SJSA1 (cell line): ENCODE measurements at regions not wholly inside any gene's neighbourhood (a gene's known extent, or its start where the extent isn't known, plus 50 kb on each side); places are given as distances from the start of the nearest gene placed in this dataset.
A peak's percentile ranks its signal among the peaks of the same experiment; 100 is the strongest.

Experiments
- DNase-seq, 2 experiments: peaks; one replicate each; pipeline ENCODE4 v3.0.0-alpha.2; 2015 to 2020; ENCODE audit warnings: low spot score in 2 of 2, low read depth in 1 of 2
- H3K27ac ChIP-seq: fragments of 250-450 bp; sonication (Bioruptor Pico); 2 replicates; pipeline ENCODE4 v1.5.1; 2020; ENCODE audit warnings: mild to moderate bottlenecking, moderate library complexity
- H3K27me3 ChIP-seq: fragments of 250-450 bp; sonication (Bioruptor Pico); replicated peaks from 2 replicates; pipeline ENCODE4 v1.5.1; 2020; ENCODE audit warnings: mild to moderate bottlenecking, moderate library complexity
- H3K36me3 ChIP-seq: fragments of 250-450 bp; sonication (Bioruptor Pico); 2 replicates; pipeline ENCODE4 v1.5.1; 2020; ENCODE audit warnings: mild to moderate bottlenecking
- H3K4me1 ChIP-seq: fragments of 250-450 bp; sonication (Bioruptor Pico); replicated peaks from 2 replicates; pipeline ENCODE4 v1.6.1; 2021; ENCODE audit warnings: mild to moderate bottlenecking
- H3K4me3 ChIP-seq: fragments of 250-450 bp; sonication (Bioruptor Pico); 2 replicates; pipeline ENCODE4 v1.5.1; 2020; ENCODE audit warnings: mild to moderate bottlenecking
- H3K9me3 ChIP-seq: fragments of 250-450 bp; sonication (Bioruptor Pico); replicated peaks from 2 replicates; pipeline ENCODE4 v1.5.1; 2020; ENCODE audit warnings: mild to moderate bottlenecking

- Histone ChIP-seq H3K27me3 (peaks cover 91% of the 10 kb centered on the region), H3K27ac (no peak overlapping the region), H3K4me3 (no peak overlapping the region), H3K9me3 (no peaks in the 10 kb centered on the region), H3K4me1 (no peaks in the 10 kb centered on the region), H3K36me3 (no peaks in the 10 kb centered on the region)
- DNase-seq, result peak; percentile 67 to 82
Measured at GRCh38 chr12:60180298-60180697, 584.5 kb downstream of the SLC16A7 start.

DNA sequence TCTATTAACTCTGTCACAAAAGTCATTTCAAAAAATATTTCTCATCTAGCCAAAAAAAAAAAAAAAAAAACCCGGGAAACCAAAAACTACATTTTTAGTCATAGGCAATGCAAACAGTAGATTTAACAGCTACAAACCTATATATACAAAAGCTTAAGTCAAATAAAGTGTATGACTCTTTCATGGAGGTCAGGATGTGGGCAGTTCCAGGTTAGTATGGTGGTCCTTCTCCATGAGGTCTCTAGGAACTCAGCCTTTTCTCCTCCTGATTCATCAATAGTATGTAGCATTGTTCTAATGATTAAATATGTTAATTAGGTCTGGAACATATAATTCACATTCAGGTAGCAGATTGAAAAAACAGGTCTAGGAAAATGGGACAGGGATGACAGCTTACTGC, 586.5 kb downstream of the SLC16A7 start:
- Histone ChIP-seq H3K36me3 (no peaks in the 10 kb centered on the region), H3K27ac (no peak overlapping the region), H3K9me3 (no peaks in the 10 kb centered on the region), H3K4me1 (no peaks in the 10 kb centered on the region), H3K4me3 (no peak overlapping the region), H3K27me3 (peaks cover 90% of the 10 kb centered on the region)
- peak in 1 of 2 experiments; percentile 61 for DNase-seq

DNA sequence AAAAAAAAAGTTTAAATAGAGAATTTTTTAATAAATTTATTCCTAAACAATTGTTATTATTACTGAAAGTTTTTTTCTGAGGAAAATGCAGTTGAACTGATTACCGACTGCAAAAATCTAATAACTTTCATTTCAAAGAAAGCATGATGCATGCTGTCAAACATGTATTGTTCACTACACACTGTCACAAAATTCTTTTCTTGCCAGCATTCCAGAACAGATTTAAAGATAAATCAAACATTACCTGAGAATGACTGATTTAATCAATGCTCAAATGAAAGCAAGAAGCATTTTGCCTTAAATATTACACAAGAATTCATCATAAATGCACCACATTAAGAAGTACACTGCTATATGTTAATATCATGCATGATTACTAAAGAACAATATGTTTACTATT, 588.3 kb downstream of the SLC16A7 start:
- no peaks in the 10 kb centered on the region for H3K36me3 ChIP-seq
- no peak overlapping the region for H3K27ac ChIP-seq
- no peaks in the 10 kb centered on the region for H3K9me3 ChIP-seq
- H3K4me3 ChIP-seq, result no peak overlapping the region
- DNase-seq, result no peak
- no peaks in the 10 kb centered on the region for H3K4me1 ChIP-seq
- peaks cover 95% of the 10 kb centered on the region for H3K27me3 ChIP-seq

- Histone ChIP-seq H3K36me3 (no peaks in the 10 kb centered on the region), H3K4me3 (no peak overlapping the region), H3K4me1 (no peaks in the 10 kb centered on the region), H3K27ac (no peak overlapping the region), H3K27me3 (peaks cover 95% of the 10 kb centered on the region), H3K9me3 (no peaks in the 10 kb centered on the region)
- DNase-seq, result peak; percentile 74 to 75
Measured at GRCh38 chr12:60185060-60185459, 589.2 kb downstream of the SLC16A7 start.

DNA sequence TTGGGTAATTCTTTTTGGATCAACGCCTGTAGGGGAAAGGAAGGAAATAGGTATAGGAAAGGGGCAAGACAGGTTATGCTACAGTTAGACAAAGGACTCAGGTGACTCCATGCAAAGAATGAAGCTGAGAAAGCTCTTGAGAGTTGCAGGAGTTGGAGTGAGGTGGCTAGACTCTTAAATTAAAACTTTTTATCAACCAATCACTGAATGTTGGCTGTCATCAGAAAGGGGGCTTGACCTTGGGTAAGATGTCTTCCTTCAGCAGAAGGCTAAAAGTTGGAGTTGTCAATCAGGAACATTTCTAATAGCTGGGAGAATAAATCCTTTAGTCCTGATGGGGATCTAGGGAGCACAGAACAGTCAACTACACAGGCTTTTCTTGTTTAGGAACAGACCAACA, 595.4 kb downstream of the SLC16A7 start:
- Histone ChIP-seq H3K9me3 (no peaks in the 10 kb centered on the region), H3K27ac (no peak overlapping the region), H3K36me3 (no peaks in the 10 kb centered on the region), H3K4me3 (no peak overlapping the region), H3K4me1 (no peaks in the 10 kb centered on the region), H3K27me3 (peaks cover 95% of the 10 kb centered on the region)
- peak; percentile 65 to 69 for DNase-seq

- H3K27ac ChIP-seq, result no peak overlapping the region
- DNase-seq, result peak in 1 of 2 experiments; percentile 72
- H3K4me1 ChIP-seq, result no peaks in the 10 kb centered on the region
- peaks cover 95% of the 10 kb centered on the region for H3K27me3 ChIP-seq
- no peak overlapping the region for H3K4me3 ChIP-seq
- H3K9me3 ChIP-seq, result no peaks in the 10 kb centered on the region
- no peaks in the 10 kb centered on the region for H3K36me3 ChIP-seq
Measured at GRCh38 chr12:60191676-60192359, 596.0 kb downstream of the SLC16A7 start.

DNA sequence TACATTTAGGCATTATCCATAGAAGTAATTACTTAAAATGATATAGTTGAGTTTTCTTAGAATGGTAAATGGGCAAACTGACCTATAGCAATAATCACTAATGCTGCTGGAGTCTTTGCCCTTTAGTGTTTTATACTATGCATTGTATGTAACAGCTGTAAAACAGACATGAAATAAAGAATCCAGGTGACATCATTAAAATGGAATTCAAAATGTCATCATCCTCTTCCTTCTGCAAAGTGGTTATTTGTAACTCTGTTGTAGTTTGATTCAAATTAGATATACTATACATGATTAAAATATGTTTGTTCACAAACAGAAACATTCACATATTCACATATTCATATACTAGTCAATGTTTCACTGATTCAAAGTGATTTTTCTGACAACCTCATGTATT, 598.8 kb downstream of the SLC16A7 start:
- Histone ChIP-seq H3K4me1 (no peaks in the 10 kb centered on the region), H3K36me3 (no peaks in the 10 kb centered on the region), H3K4me3 (no peak overlapping the region), H3K9me3 (no peaks in the 10 kb centered on the region), H3K27me3 (peaks cover 93% of the 10 kb centered on the region), H3K27ac (no peak overlapping the region)
- no peak for DNase-seq

DNA sequence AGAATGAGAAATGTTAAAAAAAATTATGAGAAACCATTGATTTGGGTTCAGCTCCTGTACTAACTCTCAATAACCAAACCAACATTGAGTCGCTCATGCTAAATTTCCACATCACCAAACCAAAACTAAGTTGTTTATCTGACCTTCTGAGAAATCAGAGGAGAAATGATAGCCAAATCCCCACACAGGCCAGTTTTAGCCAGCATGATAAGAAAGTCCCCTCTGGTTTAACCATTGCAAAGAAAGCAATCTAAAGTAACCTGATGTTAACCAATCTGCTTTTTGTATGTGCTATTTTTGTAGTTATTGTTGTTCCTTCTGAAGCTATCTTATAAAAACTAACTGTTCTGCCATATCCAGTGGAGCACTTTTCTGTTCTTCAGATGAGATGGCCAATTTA, 599.7 kb downstream of the SLC16A7 start:
- H3K27ac ChIP-seq, result no peak overlapping the region
- H3K4me1 ChIP-seq, result no peaks in the 10 kb centered on the region
- peaks cover 93% of the 10 kb centered on the region for H3K27me3 ChIP-seq
- H3K36me3 ChIP-seq, result no peaks in the 10 kb centered on the region
- no peaks in the 10 kb centered on the region for H3K9me3 ChIP-seq
- DNase-seq, result peak in 1 of 2 experiments; percentile 69
- no peak overlapping the region for H3K4me3 ChIP-seq

- DNase-seq, result peak; percentile 70 to 90
- Histone ChIP-seq H3K4me1 (no peaks in the 10 kb centered on the region), H3K36me3 (no peaks in the 10 kb centered on the region), H3K27me3 (peaks cover 93% of the 10 kb centered on the region), H3K27ac (no peak overlapping the region), H3K4me3 (no peak overlapping the region), H3K9me3 (no peaks in the 10 kb centered on the region)
Measured at GRCh38 chr12:60196366-60196765, 600.5 kb downstream of the SLC16A7 start.

DNA sequence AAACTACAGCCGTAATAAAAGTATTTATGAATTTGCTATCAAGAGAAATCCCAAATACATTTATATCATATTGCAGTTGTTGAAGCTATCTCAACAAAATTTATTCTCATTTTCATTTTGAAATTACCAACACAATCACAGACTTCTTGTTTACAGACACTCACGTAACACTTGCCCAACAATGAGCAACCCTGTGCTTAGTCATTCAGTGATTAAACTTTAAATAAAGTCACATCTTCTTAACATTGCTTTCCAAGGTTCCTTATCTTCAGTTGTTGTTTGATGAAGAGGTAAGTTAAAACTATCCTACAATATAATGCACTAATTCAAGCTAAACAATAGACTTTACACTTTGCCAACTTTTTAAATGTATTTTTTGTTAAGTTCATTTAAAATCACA, 601.8 kb downstream of the SLC16A7 start:
- peak in 1 of 2 experiments; percentile 71 for DNase-seq
- no peak overlapping the region for H3K4me3 ChIP-seq
- no peak overlapping the region for H3K27ac ChIP-seq
- H3K36me3 ChIP-seq, result no peaks in the 10 kb centered on the region
- H3K27me3 ChIP-seq, result peaks cover 93% of the 10 kb centered on the region
- no peaks in the 10 kb centered on the region for H3K9me3 ChIP-seq
- H3K4me1 ChIP-seq, result no peaks in the 10 kb centered on the region

DNA sequence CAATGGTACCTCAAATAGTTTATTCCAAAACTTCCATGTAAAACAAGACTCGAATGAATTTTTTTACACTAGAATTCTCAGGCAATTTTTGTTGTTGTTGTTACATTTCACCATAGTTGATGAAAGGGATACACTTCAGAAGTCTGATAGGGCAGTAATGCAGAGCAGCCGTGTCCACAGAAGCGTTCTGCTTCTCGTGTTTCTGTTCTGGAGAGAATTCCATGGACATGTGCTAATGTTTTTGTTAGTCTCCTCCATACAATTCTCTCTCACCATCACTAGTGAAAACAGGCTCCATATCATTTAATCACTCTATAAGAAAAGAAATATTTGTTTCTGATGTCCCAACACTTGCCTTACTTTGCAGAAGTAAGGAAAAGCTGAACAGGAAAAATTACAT, 606.1 kb downstream of the SLC16A7 start:
- Histone ChIP-seq H3K9me3 (no peaks in the 10 kb centered on the region), H3K4me1 (no peaks in the 10 kb centered on the region), H3K27me3 (peaks cover 96% of the 10 kb centered on the region), H3K27ac (no peak overlapping the region), H3K4me3 (no peak overlapping the region), H3K36me3 (no peaks in the 10 kb centered on the region)
- DNase-seq, result peak in 1 of 2 experiments; percentile 67

- H3K4me3 ChIP-seq, result no peak overlapping the region
- H3K36me3 ChIP-seq, result no peaks in the 10 kb centered on the region
- no peak overlapping the region for H3K27ac ChIP-seq
- H3K27me3 ChIP-seq, result peaks cover 98% of the 10 kb centered on the region
- H3K9me3 ChIP-seq, result no peaks in the 10 kb centered on the region
- peak; percentile 66 to 82 for DNase-seq
- no peaks in the 10 kb centered on the region for H3K4me1 ChIP-seq
Measured at GRCh38 chr12:60205500-60205899, 609.7 kb downstream of the SLC16A7 start.

DNA sequence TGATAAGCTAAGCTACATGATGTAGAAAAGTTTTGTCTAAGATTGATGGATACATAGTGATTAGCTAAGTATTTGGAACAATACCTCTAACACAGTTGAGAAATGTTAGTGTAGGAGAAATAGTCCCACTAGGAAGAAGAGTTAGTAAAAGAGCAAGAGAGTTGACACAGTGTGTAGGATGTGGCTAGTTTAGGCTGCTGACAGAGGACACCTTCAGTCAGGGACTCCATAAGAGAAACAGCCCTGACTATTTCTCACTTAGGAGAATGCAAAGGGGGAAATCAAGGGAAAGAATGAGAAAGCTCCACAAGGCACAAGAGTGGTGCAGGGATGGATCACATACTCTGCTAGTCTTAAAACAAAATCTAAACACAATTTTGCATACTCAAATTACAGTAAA, 613.7 kb downstream of the SLC16A7 start:
- Histone ChIP-seq H3K9me3 (no peaks in the 10 kb centered on the region), H3K27ac (no peak overlapping the region), H3K27me3 (peaks cover 90% of the 10 kb centered on the region), H3K4me1 (no peaks in the 10 kb centered on the region), H3K4me3 (no peak overlapping the region), H3K36me3 (no peaks in the 10 kb centered on the region)
- DNase-seq, result no peak

DNA sequence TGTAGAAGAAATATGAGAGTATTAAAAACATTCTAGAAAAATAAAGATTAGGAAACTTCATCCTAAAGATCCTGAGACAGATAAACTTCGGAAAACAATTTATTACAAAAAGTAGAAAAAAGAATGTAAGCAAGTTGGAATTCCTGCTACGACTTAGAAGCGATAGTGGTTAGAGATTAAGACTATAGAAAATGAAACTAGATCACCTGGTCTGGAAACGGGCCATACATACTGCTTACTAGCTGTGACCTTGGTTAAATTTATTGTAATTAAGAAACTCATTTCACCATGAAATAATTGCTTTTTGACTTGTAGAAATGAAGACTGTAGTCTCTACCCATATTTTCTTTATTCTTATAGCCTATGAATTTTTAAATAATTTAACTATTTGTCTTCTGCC, 614.1 kb downstream of the SLC16A7 start:
- Histone ChIP-seq H3K36me3 (no peaks in the 10 kb centered on the region), H3K27ac (no peak overlapping the region), H3K4me1 (no peaks in the 10 kb centered on the region), H3K4me3 (no peak overlapping the region), H3K9me3 (no peaks in the 10 kb centered on the region), H3K27me3 (peaks cover 90% of the 10 kb centered on the region)
- DNase-seq, result peak in 1 of 2 experiments; percentile 72

DNA sequence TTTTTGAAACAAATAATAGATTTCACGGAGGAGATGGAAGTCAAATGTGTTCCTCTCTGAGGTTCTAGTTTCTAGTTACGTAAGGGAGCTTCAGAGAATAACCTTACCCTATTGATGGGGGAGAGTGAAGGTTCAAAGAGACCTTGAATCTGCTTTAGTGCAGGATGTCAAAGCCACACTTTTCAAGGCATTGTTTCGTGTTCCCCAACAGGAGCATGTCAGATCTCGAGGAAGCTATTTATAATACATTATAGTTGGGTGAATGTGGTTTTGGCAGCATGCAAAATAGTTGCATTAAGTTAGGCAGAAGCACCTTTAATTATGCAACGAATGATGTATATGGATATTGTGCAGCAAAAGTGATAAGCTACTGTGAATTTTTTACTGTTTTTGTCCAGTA, 614.9 kb downstream of the SLC16A7 start:
- H3K36me3 ChIP-seq, result no peaks in the 10 kb centered on the region
- H3K27ac ChIP-seq, result no peak overlapping the region
- H3K27me3 ChIP-seq, result peaks cover 91% of the 10 kb centered on the region
- no peaks in the 10 kb centered on the region for H3K9me3 ChIP-seq
- no peak overlapping the region for H3K4me3 ChIP-seq
- H3K4me1 ChIP-seq, result no peaks in the 10 kb centered on the region
- DNase-seq, result peak; percentile 68 to 72
